ENCODE measurements at regions not wholly inside any gene's neighbourhood (a gene's known extent, or its start where the extent isn't known, plus 50 kb on each side); places are given as distances from the start of the nearest gene placed in this dataset.

GRCh38 chr16:9251026-9251425 is 159.6 kb downstream of the HAPSTR1 start:
- TF ChIP-seq CTCF (IDR thresholded peaks at IDR 0.05) (no peak), POLR2A (IDR thresholded peaks at IDR 0.05) (no peak), POLR2AphosphoS5 (IDR thresholded peaks at IDR 0.05) (no peak)

All from breast epithelium (tissue), 3 donors.